ENCODE measurements at regions not wholly inside any gene's neighbourhood (a gene's known extent, or its start where the extent isn't known, plus 50 kb on each side); places are given as distances from the start of the nearest gene placed in this dataset.

GRCh38 chr1:73401666-73402065 is 796.3 kb downstream of the LRRIQ3 start:
- Histone ChIP-seq H3K4me2 (ENCODE audit: low read depth, low read length) (no peak overlapping the region), H3K4me1 (ENCODE audit: low read length) (no peaks in the 10 kb centered on the region), H2AFZ (ENCODE audit: low read length) (no peak overlapping the region), H3K27ac (ENCODE audit: low read length) (no peak overlapping the region), H4K20me1 (ENCODE audit: insufficient read depth, low read length) (no peaks in the 10 kb centered on the region), H3K79me2 (ENCODE audit: low read length) (no peaks in the 10 kb centered on the region), H3K27me3 (replicated peaks; ENCODE audit: insufficient read depth, low read length) (no peaks in the 10 kb centered on the region), H3K4me3 (ENCODE audit: low read length) (no peak overlapping the region), H3F3A (ENCODE audit: insufficient read depth, low read length) (no peaks in the 10 kb centered on the region), H3K9me2 (replicated peaks; ENCODE audit: insufficient read depth, low read length) (no peaks in the 10 kb centered on the region), H3K9ac (ENCODE audit: low read length) (no peak overlapping the region), H3K36me3 (replicated peaks; ENCODE audit: insufficient read depth, low read length) (no peaks in the 10 kb centered on the region), H3K9me3 (replicated peaks; ENCODE audit: insufficient read depth, low read length) (no peaks in the 10 kb centered on the region)
- TF ChIP-seq EZH2phosphoT487 (IDR thresholded peaks at IDR 0.05; ENCODE audit: low read length) (no peak), EZH2 (optimal IDR thresholded peaks at IDR 0.05; ENCODE audit: low read depth, low read length) (no peak)
- TF ChIP-seq, protein P1, sequence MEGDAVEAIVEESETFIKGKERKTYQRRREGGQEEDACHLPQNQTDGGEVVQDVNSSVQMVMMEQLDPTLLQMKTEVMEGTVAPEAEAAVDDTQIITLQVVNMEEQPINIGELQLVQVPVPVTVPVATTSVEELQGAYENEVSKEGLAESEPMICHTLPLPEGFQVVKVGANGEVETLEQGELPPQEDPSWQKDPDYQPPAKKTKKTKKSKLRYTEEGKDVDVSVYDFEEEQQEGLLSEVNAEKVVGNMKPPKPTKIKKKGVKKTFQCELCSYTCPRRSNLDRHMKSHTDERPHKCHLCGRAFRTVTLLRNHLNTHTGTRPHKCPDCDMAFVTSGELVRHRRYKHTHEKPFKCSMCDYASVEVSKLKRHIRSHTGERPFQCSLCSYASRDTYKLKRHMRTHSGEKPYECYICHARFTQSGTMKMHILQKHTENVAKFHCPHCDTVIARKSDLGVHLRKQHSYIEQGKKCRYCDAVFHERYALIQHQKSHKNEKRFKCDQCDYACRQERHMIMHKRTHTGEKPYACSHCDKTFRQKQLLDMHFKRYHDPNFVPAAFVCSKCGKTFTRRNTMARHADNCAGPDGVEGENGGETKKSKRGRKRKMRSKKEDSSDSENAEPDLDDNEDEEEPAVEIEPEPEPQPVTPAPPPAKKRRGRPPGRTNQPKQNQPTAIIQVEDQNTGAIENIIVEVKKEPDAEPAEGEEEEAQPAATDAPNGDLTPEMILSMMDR (IDR thresholded peaks at IDR 0.05; ENCODE audit: low read length), result no peak
- no peak for DNase-seq

- Histone ChIP-seq H2AFZ (ENCODE audit: low read length) (no peak overlapping the region), H3K36me3 (replicated peaks; ENCODE audit: insufficient read depth, low read length) (no peaks in the 10 kb centered on the region), H3K9ac (ENCODE audit: low read length) (no peak overlapping the region), H3K79me2 (ENCODE audit: low read length) (no peaks in the 10 kb centered on the region), H3K4me3 (ENCODE audit: low read length) (no peak overlapping the region), H3K27me3 (replicated peaks; ENCODE audit: insufficient read depth, low read length) (no peaks in the 10 kb centered on the region), H3K4me1 (ENCODE audit: low read length) (no peaks in the 10 kb centered on the region), H3K4me2 (ENCODE audit: low read depth, low read length) (no peak overlapping the region), H3K9me3 (replicated peaks; ENCODE audit: insufficient read depth, low read length) (no peaks in the 10 kb centered on the region), H3K9me2 (replicated peaks; ENCODE audit: insufficient read depth, low read length) (no peaks in the 10 kb centered on the region), H4K20me1 (ENCODE audit: insufficient read depth, low read length) (no peaks in the 10 kb centered on the region), H3K27ac (ENCODE audit: low read length) (no peak overlapping the region), H3F3A (ENCODE audit: insufficient read depth, low read length) (no peaks in the 10 kb centered on the region)
- DNase-seq, result no peak
- TF ChIP-seq, protein P1 (IDR thresholded peaks at IDR 0.05; ENCODE audit: low read length), result no peak
- no peak for TF ChIP-seq EZH2phosphoT487 (IDR thresholded peaks at IDR 0.05; ENCODE audit: low read length)
- no peak for TF ChIP-seq EZH2 (optimal IDR thresholded peaks at IDR 0.05; ENCODE audit: low read depth, low read length)
Measured at GRCh38 chr1:73382966-73383365, 815.0 kb downstream of the LRRIQ3 start.

DNA sequence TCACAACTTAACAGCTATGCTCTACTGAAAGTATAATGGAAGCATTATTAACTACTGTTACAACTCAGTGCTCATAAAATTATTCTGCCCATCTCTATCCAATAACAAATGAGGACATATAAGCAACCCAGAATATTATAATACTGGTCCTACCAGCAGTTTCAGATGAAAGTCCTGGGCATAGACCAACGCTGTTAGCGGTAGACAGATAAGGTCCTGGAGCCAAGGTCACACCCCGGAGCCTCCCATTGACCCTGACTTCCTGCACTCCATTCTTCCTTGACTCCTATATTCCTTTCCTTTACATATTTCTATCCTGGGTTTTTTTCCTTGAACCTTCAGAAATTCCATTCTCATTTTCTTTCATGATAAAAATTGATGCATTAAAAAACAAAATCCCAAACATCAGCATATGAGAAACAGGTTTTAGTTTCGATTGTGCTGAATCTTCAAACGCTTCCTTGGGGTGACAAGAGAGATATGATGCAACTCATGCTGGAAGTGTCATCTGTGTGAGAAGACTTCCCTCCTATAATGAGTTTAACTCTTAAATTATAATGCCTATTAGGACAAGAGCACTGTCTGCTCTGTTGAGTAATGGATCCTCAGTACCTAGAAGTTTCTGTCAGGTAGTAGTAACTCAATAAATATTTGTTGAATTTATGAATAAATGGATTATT is 831.1 kb downstream of the LRRIQ3 start:
- H4K20me1 ChIP-seq (ENCODE audit: insufficient read depth, low read length), result no peaks in the 10 kb centered on the region
- H3K4me2 ChIP-seq (ENCODE audit: low read depth, low read length), result no peak overlapping the region
- H3K27me3 ChIP-seq (replicated peaks; ENCODE audit: insufficient read depth, low read length), result no peaks in the 10 kb centered on the region
- TF ChIP-seq, protein P1 (IDR thresholded peaks at IDR 0.05; ENCODE audit: low read length), result no peak
- no peak for TF ChIP-seq EZH2phosphoT487 (IDR thresholded peaks at IDR 0.05; ENCODE audit: low read length)
- no peak for TF ChIP-seq EZH2 (optimal IDR thresholded peaks at IDR 0.05; ENCODE audit: low read depth, low read length)
- H3K79me2 ChIP-seq (ENCODE audit: low read length), result no peaks in the 10 kb centered on the region
- peak; percentile 9 for DNase-seq
- no peak overlapping the region for H3K4me3 ChIP-seq (ENCODE audit: low read length)
- H3F3A ChIP-seq (ENCODE audit: insufficient read depth, low read length), result no peaks in the 10 kb centered on the region
- H3K27ac ChIP-seq (ENCODE audit: low read length), result no peak overlapping the region
- no peak overlapping the region for H3K9ac ChIP-seq (ENCODE audit: low read length)
- no peaks in the 10 kb centered on the region for H3K9me3 ChIP-seq (replicated peaks; ENCODE audit: insufficient read depth, low read length)
- no peaks in the 10 kb centered on the region for H3K36me3 ChIP-seq (replicated peaks; ENCODE audit: insufficient read depth, low read length)
- H3K4me1 ChIP-seq (ENCODE audit: low read length), result peaks cover 6% of the 10 kb centered on the region; the same call in 1 of the 2 replicates
- no peak overlapping the region for H2AFZ ChIP-seq (ENCODE audit: low read length)
- no peaks in the 10 kb centered on the region for H3K9me2 ChIP-seq (replicated peaks; ENCODE audit: insufficient read depth, low read length)
